Keratinocyte (primary cell): ENCODE measurements at regions not wholly inside any gene's neighbourhood (a gene's known extent, or its start where the extent isn't known, plus 50 kb on each side); places are given as distances from the start of the nearest gene placed in this dataset.

Experiments
- DNase-seq: peaks from one replicate; pipeline ENCODE4 v3.0.0-alpha.2; 2011; ENCODE audit warnings: low read depth, missing footprints, low spot score
- FAIRE-seq: peaks from 2 replicates; lab custom pipeline; 2011; peaks lifted over from hg19 to GRCh38; lab: Jason Lieb, UNC
- H2AFZ ChIP-seq: 2 replicates; pipeline ENCODE4 v1.6.0; 2012; ENCODE audit warnings: low read length, control low read depth, inconsistent platforms; ENCODE audit not compliant: control insufficient read depth
- H3K27ac ChIP-seq: 2 replicates; pipeline ENCODE4 v1.5.1; 2011; ENCODE audit warnings: low read length; ENCODE audit not compliant: control insufficient read depth, insufficient read depth
- H3K27me3 ChIP-seq: 3 replicates; pipeline ENCODE4 v1.6.0; 2011; ENCODE audit warnings: low read length; ENCODE audit not compliant: control insufficient read depth, insufficient read depth; ENCODE audit errors: extremely low read depth
- H3K36me3 ChIP-seq, 2 experiments: 2 replicates in 1 of 2; 3 replicates in 1 of 2; pipeline ENCODE4 v1.5.1; 2011; ENCODE audit warnings: low read length in 2 of 2, mild to moderate bottlenecking in 1 of 2; ENCODE audit not compliant: control insufficient read depth in 2 of 2, insufficient read depth in 2 of 2; ENCODE audit errors: extremely low read depth in 1 of 2
- H3K4me1 ChIP-seq: 3 replicates; pipeline ENCODE4 v1.5.1; 2011; ENCODE audit warnings: low read length; ENCODE audit not compliant: control insufficient read depth, insufficient read depth; ENCODE audit errors: extremely low read depth
- H3K4me2 ChIP-seq: 3 replicates; pipeline ENCODE4 v1.6.0; 2011; ENCODE audit warnings: low read depth, low read length; ENCODE audit not compliant: control insufficient read depth, insufficient read depth; ENCODE audit errors: extremely low read depth
- H3K4me3 ChIP-seq, 3 experiments: fragments of 200-600 bp in 1 of 3; sonication (generic) in 1 of 3; 2 replicates in 2 of 3; 3 replicates in 1 of 3; pipeline ENCODE4 v1.5.1; 2011 to 2016; ENCODE audit warnings: low read length in 3 of 3, mild to moderate bottlenecking in 3 of 3, control low read depth in 2 of 3, inconsistent platforms in 1 of 3, low read depth in 1 of 3, mixed read lengths in 1 of 3, mixed run types in 1 of 3, moderate library complexity in 1 of 3; ENCODE audit not compliant: control insufficient read depth in 2 of 3, insufficient read depth in 2 of 3; ENCODE audit errors: extremely low read depth in 1 of 3
- H3K79me2 ChIP-seq: 2 replicates; pipeline ENCODE4 v1.6.0; 2012; ENCODE audit warnings: low read length; ENCODE audit not compliant: control insufficient read depth, insufficient read depth
- H3K9ac ChIP-seq: 3 replicates; pipeline ENCODE4 v1.6.0; 2011; ENCODE audit warnings: low read length; ENCODE audit not compliant: control insufficient read depth, insufficient read depth; ENCODE audit errors: extremely low read depth
- H3K9me1 ChIP-seq: 3 replicates; pipeline ENCODE4 v1.6.0; 2011; ENCODE audit warnings: low read length; ENCODE audit not compliant: control insufficient read depth, insufficient read depth; ENCODE audit errors: extremely low read depth
- H3K9me3 ChIP-seq: 2 replicates; pipeline ENCODE4 v1.5.1; 2012; ENCODE audit warnings: low read depth, low read length; ENCODE audit not compliant: control insufficient read depth
- H4K20me1 ChIP-seq: 3 replicates; pipeline ENCODE4 v1.6.0; 2011; ENCODE audit warnings: low read length; ENCODE audit not compliant: control insufficient read depth, insufficient read depth; ENCODE audit errors: extremely low read depth
- CTCF ChIP-seq, 3 experiments: IDR thresholded peaks in 1 of 3; conservative IDR thresholded peaks in 1 of 3; optimal IDR thresholded peaks in 1 of 3; 2 replicates in 2 of 3; 3 replicates in 1 of 3; pipeline versions ENCODE3 to v1.5.1; 2011; ENCODE audit warnings: low read length in 3 of 3, mild to moderate bottlenecking in 3 of 3, moderate library complexity in 2 of 3, control low read depth in 1 of 3, inconsistent platforms in 1 of 3; ENCODE audit not compliant: insufficient read depth in 2 of 3; ENCODE audit errors: extremely low read depth in 1 of 3
- EZH2 ChIP-seq: IDR thresholded peaks from one replicate; pipeline ENCODE4 v1.6.1; 2012; ENCODE audit warnings: inconsistent platforms, mild to moderate bottlenecking, low read length, moderate library complexity
- dilution Hi-C: fragments of 300-500 bp; cut with MboI; formaldehyde crosslinking; loops from one replicate; pipeline ENCODE4 v1.7.0; 2020; ENCODE audit warnings: low sequenced_read_pairs; ENCODE audit not compliant: extremely low pct_ligation_motif_present

GRCh38 chr12:70078161-70078560 is 165.1 kb upstream of the CNOT2 start:
- Histone ChIP-seq H3K36me3 (no peaks in the 10 kb centered on the region), H2AFZ (peak overlapping the region; percentile 87), H3K9ac (no peak overlapping the region), H3K4me2 (peak overlapping the region; percentile 71), H3K27me3 (no peaks in the 10 kb centered on the region), H3K27ac (no peak overlapping the region), H3K4me1 (peaks cover 9% of the 10 kb centered on the region), H3K79me2 (no peaks in the 10 kb centered on the region), H3K4me3 (peak overlapping the region in 2 of 3 experiments; percentile 25 to 32), H3K9me1 (no peaks in the 10 kb centered on the region), H4K20me1 (no peaks in the 10 kb centered on the region), H3K9me3 (no peaks in the 10 kb centered on the region)
- dilution Hi-C loops: no loop called here
- no peak for DNase-seq
- TF ChIP-seq CTCF (optimal IDR thresholded peaks at IDR 0.05 in 1 of 3, IDR thresholded peaks at IDR 0.05 in 1 of 3, conservative IDR thresholded peaks at IDR 0.05 in 1 of 3; ENCODE audit: extremely low read depth in 1 of 3, insufficient read depth in 2 of 3, low read length in 3 of 3): no peak
- peak; percentile 82 for FAIRE-seq

GRCh38 chr12:70080566-70080965 is 162.7 kb upstream of the CNOT2 start:
- H3K79me2 ChIP-seq: no peaks in the 10 kb centered on the region
- dilution Hi-C loops: no loop called here
- no peak overlapping the region for H2AFZ ChIP-seq
- H3K36me3 ChIP-seq: no peaks in the 10 kb centered on the region
- no peaks in the 10 kb centered on the region for H3K9me1 ChIP-seq
- peaks cover 9% of the 10 kb centered on the region for H3K4me1 ChIP-seq
- no peaks in the 10 kb centered on the region for H4K20me1 ChIP-seq
- no peak overlapping the region for H3K4me2 ChIP-seq
- no peak overlapping the region for H3K4me3 ChIP-seq
- no peak overlapping the region for H3K9ac ChIP-seq
- FAIRE-seq (no peak), DNase-seq (no peak)
- H3K27ac ChIP-seq: no peak overlapping the region
- H3K27me3 ChIP-seq: no peaks in the 10 kb centered on the region
- H3K9me3 ChIP-seq: no peaks in the 10 kb centered on the region
- TF ChIP-seq CTCF (optimal IDR thresholded peaks at IDR 0.05 in 1 of 3, IDR thresholded peaks at IDR 0.05 in 1 of 3, conservative IDR thresholded peaks at IDR 0.05 in 1 of 3; ENCODE audit: extremely low read depth in 1 of 3, insufficient read depth in 2 of 3, low read length in 3 of 3) (no peak), EZH2 (no peak)
